ENCODE measurements at regions not wholly inside any gene's neighbourhood (a gene's known extent, or its start where the extent isn't known, plus 50 kb on each side); places are given as distances from the start of the nearest gene placed in this dataset.
A peak's percentile ranks its signal among the peaks of the same experiment; 100 is the strongest.

GRCh38 chr11:35066783-35067423 lies 72.1 kb upstream of the CD44 start:
- Histone ChIP-seq H3K27me3 (no peaks in the 10 kb centered on the region), H3K36me3 (peaks cover 0 to 37% (median 13%) of the 10 kb centered on the region in 11 experiments; a peak in 12 of 22 replicates), H3K4me1 (peaks cover 12 to 66% (median 42%) of the 10 kb centered on the region in 10 experiments), H3K27ac (peak overlapping the region; percentile 7 to 76 (median 56); a peak in 19 of 22 replicates), H3K4me2 (peak overlapping the region; percentile 34 to 85 (median 62)), H3K9ac (peak overlapping the region in 5 of 11 experiments; percentile 2 to 34 (median 11); a peak in 5 of 22 replicates), H3K9me3 (replicated peaks in 1 of 11) (peaks cover 26 to 92% (median 77%) of the 10 kb centered on the region in 11 experiments), H4K20me1 (no peaks in the 10 kb centered on the region), H3K4me3 (no peak overlapping the region)
- TF ChIP-seq Cebpa-rat (IDR thresholded peaks at IDR 0.05): no peak

GRCh38 chr11:35071722-35072121 lies 67.2 kb upstream of the CD44 start:
- no peak overlapping the region for H3K27ac ChIP-seq
- no peak overlapping the region for H3K9ac ChIP-seq
- no peaks in the 10 kb centered on the region for H4K20me1 ChIP-seq
- no peak overlapping the region for H3K4me3 ChIP-seq
- no peak for TF ChIP-seq Cebpa-rat (IDR thresholded peaks at IDR 0.05)
- no peaks in the 10 kb centered on the region for H3K27me3 ChIP-seq
- peaks cover 0 to 30% (median 10%) of the 10 kb centered on the region in 11 experiments; a peak in 11 of 22 replicates for H3K36me3 ChIP-seq
- no peak overlapping the region for H3K4me2 ChIP-seq
- peaks cover 16 to 35% (median 23%) of the 10 kb centered on the region in 10 experiments for H3K4me1 ChIP-seq
- peaks cover 39 to 77% (median 58%) of the 10 kb centered on the region in 11 experiments for H3K9me3 ChIP-seq (replicated peaks in 1 of 11)

GRCh38 chr11:35073691-35074419 lies 65.1 kb upstream of the CD44 start:
- H4K20me1 ChIP-seq: no peaks in the 10 kb centered on the region
- peak overlapping the region in 2 of 11 experiments; percentile 1 to 10; a peak in 2 of 22 replicates for H3K27ac ChIP-seq
- H3K4me1 ChIP-seq: peaks cover 29 to 37% (median 33%) of the 10 kb centered on the region in 10 experiments
- H3K9ac ChIP-seq: no peak overlapping the region
- peaks cover 38 to 57% (median 46%) of the 10 kb centered on the region in 11 experiments for H3K9me3 ChIP-seq (replicated peaks in 1 of 11)
- TF ChIP-seq Cebpa-rat (IDR thresholded peaks at IDR 0.05): no peak
- peaks cover 0 to 23% (median 9%) of the 10 kb centered on the region in 11 experiments; a peak in 10 of 22 replicates for H3K36me3 ChIP-seq
- no peaks in the 10 kb centered on the region for H3K27me3 ChIP-seq
- no peak overlapping the region for H3K4me2 ChIP-seq
- no peak overlapping the region for H3K4me3 ChIP-seq

GRCh38 chr11:35076201-35077100 lies 62.5 kb upstream of the CD44 start:
- peaks cover 49 to 52% (median 51%) of the 10 kb centered on the region in 10 experiments for H3K4me1 ChIP-seq
- H3K9me3 ChIP-seq (replicated peaks in 1 of 11): peaks cover 14 to 31% (median 22%) of the 10 kb centered on the region in 11 experiments; a peak in 21 of 22 replicates
- no peak overlapping the region for H3K4me3 ChIP-seq
- no peaks in the 10 kb centered on the region for H4K20me1 ChIP-seq
- peak overlapping the region in 10 of 11 experiments; percentile 64 to 93 (median 87); a peak in 20 of 22 replicates for H3K27ac ChIP-seq
- peak overlapping the region in 8 of 11 experiments; percentile 31 to 78 (median 74); a peak in 13 of 22 replicates for H3K9ac ChIP-seq
- peak overlapping the region; percentile 75 to 89 (median 85) for H3K4me2 ChIP-seq
- TF ChIP-seq Cebpa-rat (IDR thresholded peaks at IDR 0.05): no peak
- H3K36me3 ChIP-seq: peaks cover 0 to 6% (median 0%) of the 10 kb centered on the region in 11 experiments; a peak in 2 of 22 replicates
- H3K27me3 ChIP-seq: no peaks in the 10 kb centered on the region

- Histone ChIP-seq H3K36me3 (peaks cover 0 to 6% (median 0%) of the 10 kb centered on the region in 11 experiments; a peak in 1 of 22 replicates), H3K9ac (peak overlapping the region in 10 of 11 experiments; percentile 14 to 78 (median 74); a peak in 18 of 22 replicates), H3K27ac (peak overlapping the region; percentile 22 to 93 (median 86); a peak in 21 of 22 replicates), H3K4me1 (peaks cover 63 to 67% (median 66%) of the 10 kb centered on the region in 10 experiments), H3K27me3 (no peaks in the 10 kb centered on the region), H3K9me3 (replicated peaks in 1 of 11) (peaks cover 7 to 24% (median 11%) of the 10 kb centered on the region in 11 experiments; a peak in 17 of 22 replicates), H3K4me2 (peak overlapping the region; percentile 75 to 89 (median 85)), H4K20me1 (no peaks in the 10 kb centered on the region), H3K4me3 (peak overlapping the region in 7 of 10 experiments; percentile 1 to 26 (median 18); a peak in 8 of 20 replicates)
- TF ChIP-seq Cebpa-rat (IDR thresholded peaks at IDR 0.05): peak in 6 of 11 experiments; percentile 27 to 76 (median 53); a peak in 8 of 22 replicates
These were observed 61.1 kb upstream of the CD44 start for GRCh38 chr11:35077709-35078469.

- Histone ChIP-seq H3K36me3 (peaks cover 0 to 6% (median 0%) of the 10 kb centered on the region in 11 experiments; a peak in 1 of 22 replicates), H3K4me1 (peaks cover 67 to 72% (median 71%) of the 10 kb centered on the region in 10 experiments), H3K9ac (peak overlapping the region in 10 of 11 experiments; percentile 14 to 78 (median 74); a peak in 18 of 22 replicates), H3K4me2 (peak overlapping the region; percentile 75 to 89 (median 85)), H4K20me1 (no peaks in the 10 kb centered on the region), H3K4me3 (peak overlapping the region in 7 of 10 experiments; percentile 1 to 26 (median 18); a peak in 7 of 20 replicates), H3K27ac (peak overlapping the region; percentile 35 to 93 (median 86); a peak in 21 of 22 replicates), H3K9me3 (replicated peaks in 1 of 11) (peaks cover 6 to 24% (median 11%) of the 10 kb centered on the region in 11 experiments; a peak in 17 of 22 replicates), H3K27me3 (no peaks in the 10 kb centered on the region)
- 0 out of 22 replicates have a peak, but pooled peaks of 1 of the 11 experiments have one; percentile 54 for TF ChIP-seq Cebpa-rat (IDR thresholded peaks at IDR 0.05)
These were observed 60.6 kb upstream of the CD44 start for GRCh38 chr11:35078470-35078735.

- no peak for TF ChIP-seq Cebpa-rat (IDR thresholded peaks at IDR 0.05)
- H3K36me3 ChIP-seq: no peaks in the 10 kb centered on the region
- no peak overlapping the region; a peak in 1 of 20 replicates for H3K4me3 ChIP-seq
- H4K20me1 ChIP-seq: no peaks in the 10 kb centered on the region
- H3K4me2 ChIP-seq: peak overlapping the region; percentile 75 to 89 (median 85)
- H3K9ac ChIP-seq: peak overlapping the region in 8 of 11 experiments; percentile 68 to 78 (median 76); a peak in 10 of 22 replicates
- H3K9me3 ChIP-seq (replicated peaks in 1 of 11): peaks cover 0 to 15% (median 0%) of the 10 kb centered on the region in 11 experiments; a peak in 8 of 22 replicates
- H3K27ac ChIP-seq: peak overlapping the region; percentile 35 to 93 (median 86); a peak in 21 of 22 replicates
- no peaks in the 10 kb centered on the region for H3K27me3 ChIP-seq
- H3K4me1 ChIP-seq: peaks cover 78 to 84% (median 83%) of the 10 kb centered on the region in 10 experiments
These were observed 59.4 kb upstream of the CD44 start for GRCh38 chr11:35079611-35080010.

Data from BLaER1 treated with 17β-estradiol and CSF1 and Interleukin-3, amounts not matched to agents 10 nM and 100 nM (cell line).